GM03348 (cell line): ENCODE measurements at regions not wholly inside any gene's neighbourhood (a gene's known extent, or its start where the extent isn't known, plus 50 kb on each side); places are given as distances from the start of the nearest gene placed in this dataset.

Source experiments
- DNase-seq: peaks from one replicate; pipeline ENCODE4 v3.0.0; 2012; ENCODE audit warnings: low spot score

DNA sequence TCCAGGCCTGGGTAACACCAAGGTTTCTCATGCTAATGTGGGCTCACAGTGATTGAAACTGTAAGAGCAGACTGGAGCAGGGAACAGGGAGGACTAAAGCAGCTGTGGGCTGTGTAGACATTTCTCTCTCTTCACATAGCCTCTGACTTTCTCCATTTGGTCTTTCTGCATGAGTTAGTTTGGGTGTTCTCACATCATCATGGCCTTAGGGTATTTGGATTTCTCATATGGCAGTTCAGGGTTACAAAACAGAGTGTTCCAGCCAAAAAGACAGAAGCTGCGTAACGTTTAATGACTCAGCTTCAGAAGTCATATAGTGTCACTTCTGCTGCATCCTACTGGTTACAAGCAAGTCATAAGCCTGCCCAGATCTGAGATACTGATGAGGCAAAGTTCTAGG lies 52.0 kb upstream of the OSBPL8 start:
- DNase-seq: peak; percentile 51

DNA sequence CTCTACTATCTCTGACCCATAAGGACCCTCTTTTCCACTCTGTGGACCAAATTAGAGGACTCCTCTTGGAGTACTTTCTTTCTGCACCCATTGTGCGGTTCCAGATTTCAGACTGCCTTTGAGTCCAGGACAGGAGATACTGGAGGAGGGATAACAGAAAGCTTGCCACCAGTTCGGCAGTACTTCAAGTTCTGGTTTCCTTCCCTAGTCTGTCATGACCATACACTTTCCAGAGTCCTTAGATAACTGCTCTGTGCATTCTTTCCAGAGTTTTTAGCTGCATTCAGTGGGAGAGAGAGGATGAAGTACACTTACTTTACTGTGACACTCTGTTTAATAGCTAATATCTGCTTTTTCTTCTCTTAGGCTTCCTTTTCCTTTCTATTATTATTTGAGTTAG lies 54.8 kb upstream of the OSBPL8 start:
- no peak for DNase-seq

DNA sequence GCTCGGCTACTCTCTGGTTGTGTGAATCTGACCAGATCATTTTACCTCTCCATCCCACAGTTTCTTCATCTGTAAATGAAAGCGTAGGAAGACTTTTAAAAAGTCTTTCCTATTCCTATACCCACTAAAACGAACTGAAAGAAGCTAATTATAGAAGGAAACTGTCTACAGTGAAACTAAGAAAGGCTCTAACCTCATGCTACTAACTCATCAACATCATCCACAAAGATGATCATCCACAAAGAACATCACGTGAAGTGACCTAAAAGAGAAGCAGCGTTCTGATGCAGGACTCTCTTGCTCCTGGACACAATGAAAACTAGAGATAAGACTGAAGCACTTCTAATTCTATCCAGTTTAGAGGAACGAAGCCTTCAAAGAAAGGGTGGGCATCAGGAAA lies 58.5 kb upstream of the OSBPL8 start:
- DNase-seq: no peak

DNA sequence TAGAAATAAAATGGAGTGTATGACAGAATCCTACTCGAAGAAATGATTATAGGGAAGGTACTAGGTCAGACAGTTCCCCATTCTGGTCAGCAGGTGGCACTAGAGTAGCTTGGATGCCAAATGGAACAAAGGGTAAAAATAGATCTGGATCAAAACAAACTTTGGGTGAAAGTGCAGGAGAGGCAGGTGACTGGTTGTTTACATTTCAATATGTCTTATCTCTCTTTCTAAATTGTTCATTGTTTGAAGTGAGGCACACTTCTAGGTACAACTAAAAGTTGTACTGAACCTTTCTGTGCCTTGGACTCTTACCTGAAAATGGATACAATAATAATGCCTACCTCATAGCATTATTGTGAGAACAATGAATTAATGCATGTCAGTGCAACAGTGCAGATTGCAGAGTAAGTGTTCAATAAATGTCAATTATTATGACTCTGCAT lies 62.0 kb upstream of the OSBPL8 start:
- DNase-seq: peak; percentile 72

DNA sequence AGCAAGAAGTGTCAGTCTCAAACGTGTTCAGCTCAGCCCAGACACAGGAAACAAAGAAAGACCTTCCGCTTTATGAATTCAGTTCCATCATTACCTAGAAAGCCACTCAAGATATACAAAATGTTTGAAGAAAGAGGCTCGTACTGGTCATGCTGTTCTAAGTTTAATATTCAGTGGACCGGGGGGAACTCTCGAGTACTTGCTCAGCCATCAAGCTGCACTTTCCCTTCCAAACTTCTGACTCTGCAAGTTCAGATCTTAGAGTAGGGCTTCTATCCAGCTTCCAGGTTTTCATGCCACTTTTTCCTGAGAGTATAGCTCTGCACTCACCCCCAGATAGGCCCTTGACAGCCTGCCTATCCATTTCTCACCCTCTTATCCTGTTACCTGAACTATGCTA lies 62.8 kb upstream of the OSBPL8 start:
- DNase-seq: no peak

DNA sequence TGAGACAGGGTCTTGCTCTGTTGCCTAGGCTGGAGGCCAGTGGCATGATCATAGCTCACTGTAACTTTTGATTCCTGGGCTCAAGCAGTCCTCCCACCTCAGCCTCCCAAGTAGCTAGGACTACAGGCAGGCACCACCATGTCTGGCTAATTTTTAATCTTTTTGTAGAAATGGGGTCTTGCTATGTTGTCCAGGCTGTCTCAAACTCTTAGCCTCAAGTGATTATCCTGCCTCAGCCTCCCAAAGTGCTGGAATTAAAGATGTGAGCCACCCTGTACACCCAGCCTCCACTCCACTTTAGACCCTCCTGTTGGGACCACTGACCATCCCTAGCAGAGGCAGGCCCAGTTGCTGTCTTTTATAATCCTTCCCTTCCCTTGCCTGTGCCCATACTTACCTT lies 63.3 kb upstream of the OSBPL8 start:
- no peak for DNase-seq

DNA sequence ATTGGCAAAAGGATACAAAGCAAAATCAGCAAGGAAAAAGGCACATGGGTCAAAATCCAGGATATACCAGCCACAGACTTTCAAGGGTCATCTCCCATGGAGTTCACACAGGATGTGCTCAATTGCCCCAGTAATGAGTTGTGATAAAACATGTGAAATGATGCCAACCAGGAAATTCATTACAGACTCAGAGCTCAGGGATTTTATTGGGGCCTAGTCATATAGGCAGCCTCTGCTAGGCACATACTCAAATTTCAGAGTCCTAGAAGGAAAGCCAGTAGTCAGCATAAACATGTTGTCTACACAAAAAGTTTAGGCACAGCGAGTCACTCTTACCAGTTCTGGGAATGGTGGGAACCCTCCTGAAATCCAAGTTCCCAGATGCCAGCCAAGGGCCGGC lies 64.4 kb upstream of the OSBPL8 start:
- DNase-seq: peak; percentile 22

DNA sequence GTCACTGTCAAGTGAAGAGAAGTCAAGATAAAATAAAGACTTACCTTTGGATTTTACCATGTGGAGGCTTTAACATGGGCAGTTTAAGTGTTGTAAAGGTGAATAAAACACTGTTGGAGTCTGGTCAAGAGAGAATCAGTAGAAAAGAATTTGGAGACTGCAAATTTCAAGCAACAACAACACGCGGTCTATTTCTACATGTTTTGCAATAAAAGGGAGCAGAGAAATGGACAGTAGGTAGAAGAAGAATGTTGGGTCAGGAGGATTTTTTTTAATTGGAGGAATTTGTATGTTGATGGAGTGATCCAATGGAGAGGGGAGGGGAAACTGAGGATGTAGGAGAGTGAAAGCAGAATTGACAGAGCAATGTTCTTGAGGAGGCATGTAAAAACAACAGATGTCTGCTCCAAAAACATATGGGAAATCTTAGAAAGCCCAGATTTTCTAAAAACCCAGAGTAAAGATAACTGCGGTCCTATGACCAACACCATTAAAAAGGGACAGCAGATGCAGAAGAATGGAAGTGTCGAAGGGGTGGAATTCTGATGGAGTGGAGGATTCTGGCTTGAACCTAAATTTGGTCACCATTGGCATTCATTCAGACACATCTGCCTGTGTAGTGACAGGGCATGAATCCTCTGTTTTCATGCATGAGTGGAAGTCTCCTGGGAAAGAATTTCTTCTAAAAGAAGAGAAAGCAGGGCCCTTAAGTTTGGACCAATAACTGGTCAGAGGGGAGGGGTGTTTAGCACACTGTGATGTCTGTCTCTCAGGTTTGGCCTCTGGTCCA lies 68.0 kb upstream of the OSBPL8 start:
- peak; percentile 26 for DNase-seq

DNA sequence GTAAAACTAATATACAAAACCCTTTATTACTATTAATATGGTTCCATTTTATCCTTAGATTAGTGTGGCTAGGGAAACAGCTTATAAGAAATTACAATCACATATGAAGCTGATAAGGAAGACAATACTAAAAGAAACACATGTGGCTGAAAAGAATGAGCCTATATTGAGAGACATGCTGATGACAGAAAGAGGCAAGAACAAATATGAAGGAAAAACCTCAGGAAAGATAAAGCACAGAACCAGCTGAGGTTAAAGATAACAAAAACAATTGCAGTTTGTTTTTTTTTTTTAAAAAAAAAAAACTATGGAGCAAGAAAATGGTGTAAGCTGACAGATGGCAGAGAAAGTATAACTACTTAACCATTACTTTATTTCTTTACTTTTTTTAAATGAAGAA lies 69.2 kb upstream of the OSBPL8 start:
- DNase-seq: no peak

DNA sequence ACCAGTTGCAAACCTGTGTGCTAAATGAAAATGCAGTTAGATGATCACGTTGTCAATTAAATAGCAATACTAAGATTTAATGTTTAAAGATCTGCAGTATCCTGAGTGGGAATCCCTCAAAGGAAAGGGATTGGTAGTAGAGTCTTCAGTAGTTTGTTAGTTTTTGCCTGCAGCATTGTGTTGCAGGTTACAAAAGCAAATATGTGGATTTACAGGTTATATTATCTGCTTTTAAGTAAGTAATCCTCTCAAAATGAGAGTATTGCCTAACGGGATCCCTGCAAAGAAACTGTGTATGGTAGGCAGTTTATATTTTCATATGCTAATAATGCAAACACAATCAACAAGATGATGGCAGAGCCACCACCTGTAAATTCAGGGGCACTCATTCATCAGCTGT lies 72.2 kb upstream of the OSBPL8 start:
- DNase-seq: no peak

DNA sequence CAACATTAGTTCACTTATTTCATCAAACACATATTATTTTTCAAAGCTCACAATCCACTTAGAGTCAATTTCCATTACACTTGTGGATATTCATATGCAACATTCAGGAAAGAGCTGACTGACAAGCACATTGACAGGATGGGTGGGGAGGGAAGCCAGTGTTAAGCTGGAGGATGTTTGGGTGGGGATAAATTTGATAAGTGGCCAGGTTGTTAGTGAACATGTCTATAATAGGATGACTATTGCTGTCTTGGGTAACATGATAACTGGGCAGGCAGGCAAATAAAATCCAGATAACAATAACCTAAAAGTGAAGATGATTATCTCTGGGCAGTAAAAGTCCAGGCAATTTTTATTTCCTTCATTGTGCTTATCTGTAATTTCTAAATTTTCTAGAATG lies 73.8 kb upstream of the OSBPL8 start:
- DNase-seq: no peak

DNA sequence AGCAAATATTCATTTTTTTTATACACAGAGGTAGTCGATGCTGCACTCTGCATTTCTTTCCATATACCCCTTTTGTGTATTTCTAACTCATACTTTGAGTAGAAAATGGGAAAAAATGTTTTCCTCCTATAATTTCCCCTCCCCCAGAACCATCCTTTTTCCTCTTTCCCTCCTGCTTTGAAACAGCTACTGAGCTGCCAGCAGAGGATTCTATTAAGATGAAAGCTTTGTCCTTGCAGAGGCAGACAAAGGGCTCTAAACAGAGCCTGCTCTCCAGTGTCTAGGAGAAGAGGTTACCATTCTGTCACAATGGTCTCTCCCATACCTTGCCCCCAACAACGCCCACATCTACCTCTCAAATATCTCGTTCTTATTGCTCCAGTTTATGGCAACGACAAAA lies 74.6 kb upstream of the OSBPL8 start:
- no peak for DNase-seq

DNA sequence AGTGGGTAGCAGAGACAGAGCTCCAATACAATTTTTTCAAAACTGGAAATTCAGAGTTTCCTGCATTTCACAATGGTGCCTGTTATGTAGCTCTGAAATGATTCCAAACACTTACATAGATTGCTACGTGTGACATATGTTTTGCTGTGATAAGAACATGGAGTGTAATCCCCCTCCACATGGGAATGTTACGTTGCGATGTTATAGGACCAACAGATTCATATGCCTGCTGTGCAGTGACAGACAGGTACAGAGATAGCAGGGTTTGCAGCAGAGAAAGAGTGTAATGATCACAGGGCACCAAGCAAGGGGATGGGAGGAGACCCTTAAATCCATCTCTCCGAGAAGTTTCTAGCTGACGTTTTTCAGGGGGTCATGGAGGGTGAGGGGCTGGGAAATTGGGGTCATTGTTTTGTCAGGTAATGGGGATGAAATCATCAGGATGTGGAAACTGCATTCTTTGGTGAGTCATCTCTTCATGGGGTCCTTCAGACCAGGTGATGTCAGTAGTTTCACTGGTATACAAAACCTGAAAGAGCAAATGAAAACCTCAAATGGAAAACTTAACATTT lies 76.6 kb upstream of the OSBPL8 start:
- no peak for DNase-seq

DNA sequence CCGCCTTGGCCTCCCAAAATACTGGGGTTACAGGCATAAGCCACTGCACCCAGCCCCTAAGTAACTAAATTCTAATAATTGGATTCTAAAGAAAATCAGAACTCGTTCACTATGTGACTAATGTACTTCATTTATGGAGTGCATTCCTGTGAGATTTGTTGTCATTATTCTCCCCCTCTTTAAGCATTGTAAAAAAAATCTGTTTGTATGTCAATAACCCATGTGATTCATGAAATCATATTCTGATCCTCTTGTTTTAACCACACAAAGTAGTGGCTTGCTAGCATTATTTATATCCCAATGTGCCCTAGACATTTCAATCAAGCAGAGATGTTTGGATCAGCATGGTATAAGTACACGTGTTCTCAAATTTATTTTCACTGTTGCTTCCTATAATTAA lies 78.2 kb upstream of the OSBPL8 start:
- peak; percentile 56 for DNase-seq

DNA sequence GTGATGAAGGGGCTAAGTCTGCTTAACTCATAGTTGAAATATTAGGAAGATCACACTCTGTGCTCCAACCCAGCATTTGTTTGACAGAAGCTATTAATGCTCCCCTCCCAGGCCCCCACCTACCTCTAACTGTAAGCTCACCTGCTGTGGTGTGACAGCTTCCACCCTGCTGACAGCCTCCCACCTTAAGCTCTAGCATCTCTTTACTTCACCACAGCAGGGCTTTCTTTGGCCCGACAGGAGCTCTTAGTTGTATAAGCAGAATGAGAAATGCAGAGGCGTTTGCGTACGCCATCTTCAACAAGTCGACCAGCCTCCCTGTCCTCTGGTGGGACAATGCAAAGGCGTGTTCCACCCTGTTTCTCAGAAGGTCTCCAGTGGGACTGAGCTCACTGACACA lies 80.1 kb upstream of the OSBPL8 start:
- no peak for DNase-seq

DNA sequence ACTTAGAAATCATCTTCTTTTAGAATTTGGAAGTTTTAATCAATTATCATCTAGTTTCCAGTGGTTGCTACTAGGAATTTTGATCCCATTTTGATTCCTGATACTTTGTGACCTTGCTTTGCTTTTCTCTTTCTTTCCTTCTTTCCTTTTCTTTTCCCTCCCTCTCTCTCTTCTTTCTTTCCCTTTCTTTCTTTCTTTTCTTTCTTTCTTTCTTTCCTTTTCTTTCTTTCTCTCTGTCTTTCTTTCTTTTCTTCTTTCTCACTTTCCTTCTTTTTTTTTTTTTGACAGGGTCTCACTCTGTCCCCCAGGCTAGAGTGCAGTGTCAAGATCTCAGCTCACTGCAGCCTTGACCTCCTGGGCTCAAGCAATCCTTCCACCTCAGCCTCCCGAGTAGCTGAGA lies 81.5 kb upstream of the OSBPL8 start:
- DNase-seq: no peak

DNA sequence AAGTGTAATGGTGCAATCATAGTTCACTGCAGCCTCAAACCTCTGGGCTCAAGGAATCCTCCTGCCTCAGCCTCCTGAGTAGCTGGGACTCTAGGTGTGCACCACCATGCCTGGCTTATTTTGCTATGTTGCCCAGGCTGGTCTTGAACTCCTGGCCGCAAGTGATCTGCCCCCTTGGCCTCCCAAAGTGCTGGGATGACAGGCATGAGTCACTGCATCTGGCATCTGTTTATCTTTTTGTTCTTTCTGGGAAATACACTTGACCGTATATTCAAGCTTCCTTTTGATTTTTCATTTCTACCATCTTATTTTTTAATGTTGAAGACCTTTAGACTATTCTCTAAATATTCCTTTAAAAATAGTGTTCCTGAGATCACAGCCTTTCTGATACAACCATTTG lies 82.4 kb upstream of the OSBPL8 start:
- DNase-seq: no peak

DNA sequence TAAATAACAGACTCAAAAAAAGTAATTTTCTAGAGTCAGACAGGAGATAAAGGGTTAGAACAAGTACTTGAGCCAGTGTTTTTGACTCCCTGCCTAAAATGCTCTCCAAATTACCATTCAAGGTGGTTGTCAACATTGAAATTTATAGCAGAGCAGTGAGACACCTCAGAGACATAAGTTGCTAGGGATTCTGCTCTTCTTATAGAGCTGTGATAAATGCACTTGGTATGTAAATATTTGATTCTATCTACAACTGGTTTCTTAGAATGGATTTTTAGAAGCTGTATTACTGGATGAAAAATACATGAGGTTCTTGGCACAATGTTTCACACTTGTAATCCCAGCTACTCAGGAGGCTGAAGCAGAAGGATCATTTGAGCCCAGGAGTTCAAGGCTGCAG lies 83.9 kb upstream of the OSBPL8 start:
- no peak for DNase-seq

DNA sequence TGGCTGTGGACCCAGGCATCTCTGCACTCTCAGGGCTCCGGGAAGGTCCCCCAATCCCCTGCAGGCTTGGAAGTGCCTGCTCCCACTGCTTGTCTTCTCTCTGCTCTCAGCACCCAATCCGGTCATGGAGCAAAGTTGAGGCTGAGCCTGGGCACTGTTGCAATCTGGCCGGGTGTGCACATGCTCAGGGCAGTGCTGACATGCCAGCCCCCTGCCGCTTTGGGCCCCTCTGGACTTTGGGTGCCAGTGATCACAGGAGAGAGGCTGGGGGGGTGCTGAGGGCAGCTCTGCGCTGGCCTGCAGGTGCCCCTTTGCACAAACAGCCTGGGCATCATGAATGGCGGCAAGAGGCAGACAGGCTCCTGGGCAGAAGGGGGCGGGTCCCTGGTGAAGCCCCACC lies 85.4 kb upstream of the OSBPL8 start:
- no peak for DNase-seq

DNA sequence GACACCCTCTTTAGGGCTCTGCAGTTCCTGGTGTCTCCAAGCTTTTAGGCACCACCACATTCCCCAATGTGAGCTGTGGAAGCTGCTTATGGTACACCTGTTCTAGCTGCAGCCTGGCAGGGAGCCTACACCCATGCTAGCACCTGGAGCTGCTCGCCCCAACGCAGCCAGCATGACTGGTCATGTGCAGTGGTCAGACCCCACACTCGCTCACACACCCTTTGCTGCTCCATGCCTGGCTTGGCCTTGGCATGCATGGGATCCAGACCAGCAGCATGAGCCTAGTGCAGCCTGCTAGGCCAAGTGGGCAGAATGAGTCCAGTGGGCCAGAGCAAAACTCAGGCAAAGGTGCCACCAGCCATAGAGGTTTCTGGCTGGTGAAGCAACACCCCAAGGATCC lies 86.4 kb upstream of the OSBPL8 start:
- no peak for DNase-seq

DNA sequence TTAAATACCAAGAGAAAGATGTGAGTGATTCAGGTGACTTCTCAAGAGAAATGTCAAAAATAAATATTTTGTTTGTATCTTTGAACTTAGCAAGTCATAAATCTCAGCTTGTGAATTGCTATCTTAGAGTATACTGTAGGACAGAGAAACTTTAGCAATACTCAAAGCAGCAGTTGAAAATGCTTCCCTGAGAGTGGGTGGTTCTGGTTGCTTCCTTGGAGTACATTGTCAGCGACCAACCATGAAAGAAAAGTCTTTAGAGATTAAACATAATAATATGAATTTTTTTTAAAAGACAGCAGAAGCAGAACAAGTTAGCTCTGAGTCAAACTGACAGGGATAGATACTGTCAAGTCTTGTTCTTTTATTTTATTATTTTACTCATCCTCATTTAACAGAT lies 86.8 kb upstream of the OSBPL8 start:
- DNase-seq: no peak

DNA sequence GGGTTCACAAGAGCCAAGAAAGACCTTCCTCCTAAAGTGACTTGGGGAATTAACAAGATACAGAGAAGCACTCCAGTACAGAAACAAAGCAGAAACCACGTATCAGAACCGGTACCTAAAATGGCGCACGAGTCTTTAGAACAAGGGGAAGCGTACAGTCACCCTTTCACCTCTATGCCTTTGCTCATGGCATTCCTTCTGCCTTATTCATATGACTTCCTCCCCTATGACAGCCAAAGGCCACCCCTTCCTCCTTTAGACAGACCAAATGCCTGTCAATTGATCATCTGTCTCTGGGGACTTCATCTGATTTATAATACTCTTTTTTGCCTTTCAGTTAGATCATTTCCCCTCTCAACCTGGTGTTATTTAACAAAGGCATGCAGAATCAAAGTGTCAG lies 89.5 kb upstream of the OSBPL8 start:
- no peak for DNase-seq

DNA sequence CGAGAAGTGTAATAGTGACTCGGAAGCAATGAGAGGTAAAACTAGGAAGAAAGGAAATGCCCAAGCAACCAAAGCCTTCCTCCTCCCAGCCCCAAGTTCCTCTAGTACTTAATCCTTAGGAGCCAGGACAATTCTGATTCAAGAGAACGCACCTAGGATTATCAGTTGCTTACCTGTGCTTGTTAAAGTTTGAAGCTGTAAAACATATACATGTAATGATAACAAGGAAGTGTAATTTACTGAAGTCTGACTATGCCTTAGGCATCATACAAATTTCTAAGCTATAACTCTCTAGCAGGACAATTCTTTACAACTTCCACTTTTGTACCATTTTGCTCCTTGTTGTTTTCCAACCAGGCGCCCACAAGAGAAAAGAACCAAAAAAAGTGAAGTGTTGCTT lies 92.8 kb upstream of the OSBPL8 start:
- DNase-seq: no peak

DNA sequence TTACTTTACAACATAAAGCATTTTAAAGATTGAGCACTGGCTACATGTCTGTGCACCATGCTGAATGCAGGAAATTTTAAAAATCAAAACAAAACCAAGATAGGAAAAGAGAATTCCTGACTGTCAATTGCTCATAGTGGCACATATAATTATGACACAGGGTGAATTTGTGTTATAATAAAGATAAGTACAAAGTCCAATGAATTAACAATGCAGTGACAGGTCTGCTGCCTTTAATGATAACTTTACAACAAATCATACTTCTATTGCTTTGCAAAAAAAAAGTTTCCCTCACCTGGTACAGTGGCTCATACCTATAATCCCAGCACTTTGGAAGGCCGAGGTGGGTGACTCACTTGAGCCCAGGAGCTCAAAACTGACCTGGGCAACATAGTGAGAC lies 93.8 kb upstream of the OSBPL8 start:
- DNase-seq: no peak
